Right lobe of liver (tissue), 6 donors: ENCODE measurements at regions not wholly inside any gene's neighbourhood (a gene's known extent, or its start where the extent isn't known, plus 50 kb on each side); places are given as distances from the start of the nearest gene placed in this dataset.

ENCODE experiments used
- ATAC-seq, 4 donors: fragments of 200-7000 bp; cut with Tn5 transposase; one replicate each; pipeline ENCODE4 v1.9.1; 2020; ENCODE audit warnings: mild to moderate bottlenecking in 4 of 4, moderate library complexity in 4 of 4
- DNase-seq, 3 donors: peaks; one replicate each; pipeline ENCODE4 v3.0.0-alpha.2; 2020
- H3K27ac ChIP-seq, 3 donors: fragments of 200-600 bp; one replicate each; pipeline ENCODE4 v1.8.0; 2022
- H3K27me3 ChIP-seq, 2 donors: fragments of 200-600 bp; one replicate each; pipeline ENCODE4 v1.8.0; 2022
- H3K36me3 ChIP-seq, 4 donors: fragments of 200-600 bp; sonication (generic) in 1 of 4; one replicate each; pipeline versions ENCODE4 v1.5.1 to v1.8.0; 2017 to 2022; ENCODE audit warnings: control low read depth in 1 of 4
- H3K4me1 ChIP-seq, 4 donors: fragments of 200-600 bp; sonication (generic) in 1 of 4; one replicate each; pipeline versions ENCODE4 v1.5.1 to v1.8.0; 2017 to 2022; ENCODE audit warnings: control low read depth in 1 of 4
- H3K4me3 ChIP-seq, 3 donors: fragments of 200-600 bp; one replicate each; pipeline ENCODE4 v1.8.0; 2022
- H3K9me3 ChIP-seq, 4 donors: fragments of 200-600 bp; sonication (generic) in 1 of 4; one replicate each; pipeline versions ENCODE4 v1.5.1 to v1.8.0; 2017 to 2022; ENCODE audit warnings: control low read depth in 1 of 4
- CTCF ChIP-seq, 4 donors: fragments of 200-600 bp in 3 of 4; fragments of 450-650 bp in 1 of 4; IDR thresholded peaks; one replicate each; pipeline versions ENCODE4 v1.5.1 to v1.8.0; 2016 to 2022; ENCODE audit warnings: antibody characterized with exemption in 4 of 4, mild to moderate bottlenecking in 2 of 4
- POLR2A ChIP-seq: fragments of 450-650 bp; IDR thresholded peaks from one replicate; pipeline ENCODE4 v1.6.1; 2017; ENCODE audit warnings: antibody characterized with exemption, mild to moderate bottlenecking
- WGBS: methylation state at CpG from one replicate; pipeline ENCODE4 v1.1.6; 2018; ENCODE audit warnings: low coverage, low lambda C conversion rate; ENCODE audit not compliant: insufficient coverage; ENCODE audit errors: missing lambda C conversion rate; 5-methylcytosine and 5-hydroxymethylcytosine counted together
- intact Hi-C, 2 donors: fragments of 100-400 bp; cut with DNase I; formaldehyde crosslinking; loops; one replicate each; pipeline versions ENCODE4 v1.11.2 to v1.14.1; 2022
- donor health status: DM: no; HTN: yes; CAD: no.
- donor health status: DM: no; HTN: no; CAD: no.
- donor health status: DM: no; HTN: no; CAD: no.
- donor health status: DM: no; HTN: yes; CAD: no.
- donor health status: DM: no; HTN: yes; CAD: no.

GRCh38 chr16:51797669-51798259, 646.7 kb upstream of the SALL1 start:
- Histone ChIP-seq H3K9me3 (no peaks in the 10 kb centered on the region), H3K27ac (no peak overlapping the region), H3K4me3 (no peak overlapping the region), H3K27me3 (no peaks in the 10 kb centered on the region), H3K36me3 (no peaks in the 10 kb centered on the region), H3K4me1 (no peaks in the 10 kb centered on the region)
- TF ChIP-seq CTCF (IDR thresholded peaks at IDR 0.05) (no peak), POLR2A (no peak)
- 65% methylated on average over 6 of the region's 6 CpGs for WGBS
- intact Hi-C loops = no loop called here
- DNase-seq = no peak
- ATAC-seq = no peak

- Histone ChIP-seq H3K27ac (no peak overlapping the region), H3K9me3 (no peaks in the 10 kb centered on the region), H3K4me3 (no peak overlapping the region), H3K36me3 (no peaks in the 10 kb centered on the region), H3K27me3 (no peaks in the 10 kb centered on the region), H3K4me1 (no peaks in the 10 kb centered on the region)
- no peak for ATAC-seq
- intact Hi-C loops = no loop called here
- TF ChIP-seq CTCF (IDR thresholded peaks at IDR 0.05) (no peak), POLR2A (no peak)
- WGBS = 60% methylated on average over 3 of the region's 3 CpGs
- DNase-seq = no peak
These were observed 628.2 kb upstream of the SALL1 start for GRCh38 chr16:51779240-51779639.

GRCh38 chr16:51773071-51773890, 622.2 kb upstream of the SALL1 start:
- H3K36me3 ChIP-seq = no peaks in the 10 kb centered on the region
- H3K9me3 ChIP-seq = no peaks in the 10 kb centered on the region
- no peaks in the 10 kb centered on the region for H3K27me3 ChIP-seq
- H3K4me1 ChIP-seq = no peaks in the 10 kb centered on the region
- H3K27ac ChIP-seq = no peak overlapping the region
- H3K4me3 ChIP-seq = no peak overlapping the region
- TF ChIP-seq CTCF (IDR thresholded peaks at IDR 0.05) (no peak), POLR2A (no peak)
- DNase-seq (no peak), ATAC-seq (no peak)
- 74% methylated on average over 18 of the region's 22 CpGs for WGBS
- intact Hi-C loops = no loop called here

- intact Hi-C loops = no loop called here
- TF ChIP-seq POLR2A = no peak
- TF ChIP-seq CTCF (IDR thresholded peaks at IDR 0.05) = no peak
- WGBS = 22% methylated on average over 2 of the region's 2 CpGs
These were observed 615.7 kb upstream of the SALL1 start for GRCh38 chr16:51766739-51767138.

More at GRCh38 chr16:51766739-51767138, 615.7 kb upstream of the SALL1 start:
- Histone ChIP-seq H3K27me3 (no peaks in the 10 kb centered on the region), H3K4me1 (peaks cover 0 to 10% (median 0%) of the 10 kb centered on the region in 4 donors), H3K9me3 (no peaks in the 10 kb centered on the region), H3K36me3 (no peaks in the 10 kb centered on the region), H3K4me3 (no peak overlapping the region), H3K27ac (no peak overlapping the region)
- ATAC-seq (peak in 2 of 4 donors; percentile 33 to 64), DNase-seq (no peak)
